ENCODE measurements at regions not wholly inside any gene's neighbourhood (a gene's known extent, or its start where the extent isn't known, plus 50 kb on each side); places are given as distances from the start of the nearest gene placed in this dataset.
"Not testable (repeated sequence)": the region's sequence is repeated elsewhere in the genome, so short reads cannot be mapped to it uniquely, and the experiment has no call there.

GRCh38 chr6:165002358-165002757 lies 307.0 kb downstream of the C6orf118 start:
- no peak for DNase-seq

GRCh38 chr6:165001502-165002157 lies 307.8 kb downstream of the C6orf118 start:
- DNase-seq: no peak

GRCh38 chr6:164998297-164998696 lies 311.1 kb downstream of the C6orf118 start:
- no peak for DNase-seq

GRCh38 chr6:164996838-164997237 lies 312.6 kb downstream of the C6orf118 start:
- DNase-seq: no peak

- no peak for DNase-seq
These were observed 317.8 kb downstream of the C6orf118 start for GRCh38 chr6:164991573-164991972.

GRCh38 chr6:164990901-164991300 lies 318.5 kb downstream of the C6orf118 start:
- no peak for DNase-seq

GRCh38 chr6:164982389-164982788 lies 327.0 kb downstream of the C6orf118 start:
- peak; percentile 57 for DNase-seq

GRCh38 chr6:164967102-164967501 lies 342.3 kb downstream of the C6orf118 start:
- no peak for DNase-seq

- no peak for DNase-seq
These were observed 346.6 kb downstream of the C6orf118 start for GRCh38 chr6:164962805-164963204.

- no peak for DNase-seq
These were observed 362.2 kb downstream of the C6orf118 start for GRCh38 chr6:164947164-164947563.

GRCh38 chr6:164942271-164942670 lies 367.1 kb downstream of the C6orf118 start:
- peak; percentile 1 for DNase-seq

- DNase-seq: not testable (repeated sequence)
These were observed 376.1 kb downstream of the C6orf118 start for GRCh38 chr6:164933238-164933794.

GRCh38 chr6:164929408-164929977 lies 379.9 kb downstream of the C6orf118 start:
- DNase-seq: no peak

GRCh38 chr6:164928728-164929407 lies 380.5 kb downstream of the C6orf118 start:
- no peak for DNase-seq

- no peak for DNase-seq
These were observed 381.2 kb downstream of the C6orf118 start for GRCh38 chr6:164928057-164928727.

GRCh38 chr6:164927288-164928056 lies 381.9 kb downstream of the C6orf118 start:
- peak; percentile 73 for DNase-seq

GRCh38 chr6:164926686-164927085 lies 382.7 kb downstream of the C6orf118 start:
- DNase-seq: peak; percentile 19

- DNase-seq: no peak
These were observed 383.5 kb downstream of the C6orf118 start for GRCh38 chr6:164925681-164926530.

GRCh38 chr6:164924674-164925073 lies 384.7 kb downstream of the C6orf118 start:
- DNase-seq: no peak

- no peak for DNase-seq
These were observed 392.2 kb downstream of the C6orf118 start for GRCh38 chr6:164917211-164917610.

- DNase-seq: no peak
These were observed 393.3 kb downstream of the C6orf118 start for GRCh38 chr6:164916087-164916486.
